Hepatocyte (in vitro differentiated cells): ENCODE measurements at regions not wholly inside any gene's neighbourhood (a gene's known extent, or its start where the extent isn't known, plus 50 kb on each side); places are given as distances from the start of the nearest gene placed in this dataset.

ENCODE experiments used
- CTCF ChIP-seq: fragments of 200-600 bp; sonication (generic); IDR thresholded peaks from 2 replicates; pipeline ENCODE4 v1.5.1; 2016; ENCODE audit warnings: antibody characterized with exemption, mild to moderate bottlenecking; ENCODE audit not compliant: poor library complexity
- EZH2 ChIP-seq: fragments of 200-600 bp; sonication (generic); IDR thresholded peaks from 2 replicates; pipeline ENCODE4 v1.6.1; 2016; ENCODE audit warnings: antibody characterized with exemption, mild to moderate bottlenecking, borderline replicate concordance

- TF ChIP-seq CTCF (no peak), EZH2 (no peak)
Measured at GRCh38 chr6:11392778-11393507, 144.6 kb upstream of the TMEM170B start.
